HUES64 (cell line): ENCODE measurements at regions not wholly inside any gene's neighbourhood (a gene's known extent, or its start where the extent isn't known, plus 50 kb on each side); places are given as distances from the start of the nearest gene placed in this dataset.
A peak's percentile ranks its signal among the peaks of the same experiment; 100 is the strongest.

Experiments
- H3K27ac ChIP-seq: 2 replicates; pipeline ENCODE4 v1.7.0; 2013; ENCODE audit warnings: low read depth, low read length, inconsistent platforms
- H3K27me3 ChIP-seq: 2 replicates; pipeline ENCODE4 v1.6.1; 2013; ENCODE audit warnings: mild to moderate bottlenecking, low read length; ENCODE audit not compliant: insufficient read depth
- H3K36me3 ChIP-seq: 2 replicates; pipeline ENCODE4 v1.6.1; 2013; ENCODE audit warnings: mild to moderate bottlenecking, low read length; ENCODE audit not compliant: insufficient read depth
- H3K4me1 ChIP-seq: 2 replicates; pipeline ENCODE4 v1.6.1; 2013; ENCODE audit warnings: mild to moderate bottlenecking, low read length, moderate library complexity; ENCODE audit not compliant: insufficient read depth
- H3K4me3 ChIP-seq: 2 replicates; pipeline ENCODE4 v1.5.1; 2013; ENCODE audit warnings: mild to moderate bottlenecking, low read length, moderate library complexity
- H3K9ac ChIP-seq: 2 replicates; pipeline ENCODE4 v1.6.1; 2013; ENCODE audit warnings: mild to moderate bottlenecking, low read depth, low read length
- H3K9me3 ChIP-seq: 2 replicates; pipeline ENCODE4 v1.6.1; 2013; ENCODE audit warnings: low read depth, low read length; ENCODE audit not compliant: insufficient read depth
- WGBS: fragments of 150-250, 120-280 bp; methylation state at CpG from one replicate; pipeline ENCODE4 v1.1.7; 2013; ENCODE audit warnings: missing lambda C conversion rate; 5-methylcytosine and 5-hydroxymethylcytosine counted together

DNA sequence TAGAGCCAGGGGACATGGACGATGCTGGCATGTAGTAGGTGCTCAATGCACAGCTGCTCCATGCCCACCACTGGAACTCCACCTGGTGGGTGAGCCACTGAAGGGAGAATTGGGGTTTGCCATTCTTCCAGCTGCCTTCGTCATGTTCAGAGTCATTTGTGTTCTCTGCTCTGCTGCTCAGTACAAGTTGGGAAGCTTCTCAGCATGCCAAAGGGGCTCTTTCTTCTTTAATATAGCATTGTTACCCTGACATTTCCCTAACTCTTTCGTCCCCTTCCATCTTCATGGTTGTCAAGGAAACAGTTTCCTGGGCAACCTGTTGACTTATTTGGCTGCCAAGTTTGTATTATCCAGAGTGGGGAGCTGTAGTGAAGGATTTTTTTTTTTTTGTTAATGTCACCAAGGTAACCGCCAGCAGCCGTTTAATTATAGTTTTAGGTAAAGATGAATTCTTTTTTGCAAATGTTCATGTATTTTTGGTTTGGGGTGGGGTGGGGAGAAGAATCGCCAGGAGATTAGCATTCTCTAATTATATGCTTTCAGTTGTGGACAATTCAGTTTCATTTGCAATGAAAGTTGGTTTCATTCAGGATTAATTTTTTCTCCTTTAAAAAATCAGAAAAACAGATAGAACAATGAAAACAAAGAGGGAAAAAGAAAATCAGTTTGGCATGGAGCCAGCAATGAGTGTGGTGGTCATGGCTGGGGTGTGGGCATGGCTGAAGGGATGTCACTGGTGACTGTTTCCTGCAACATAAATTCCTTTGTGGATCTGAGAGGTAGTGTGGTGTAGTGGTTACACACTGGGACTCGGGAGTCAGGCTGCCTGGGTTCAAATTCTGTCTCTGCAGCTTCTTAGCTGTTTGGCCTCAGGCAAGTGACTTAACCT lies 73.0 kb upstream of the KCNG1 start:
- Histone ChIP-seq H3K27me3 (no peaks in the 10 kb centered on the region), H3K4me3 (no peak overlapping the region), H3K9ac (no peak overlapping the region), H3K36me3 (no peaks in the 10 kb centered on the region), H3K9me3 (no peaks in the 10 kb centered on the region), H3K4me1 (peaks cover 24% of the 10 kb centered on the region), H3K27ac (no peak overlapping the region)
- WGBS = 83% methylated on average over 7 of the region's 7 CpGs

- H3K27ac ChIP-seq = no peak overlapping the region
- H3K4me1 ChIP-seq = peaks cover 24% of the 10 kb centered on the region
- 74% methylated on average over 4 of the region's 4 CpGs for WGBS
- H3K9me3 ChIP-seq = no peaks in the 10 kb centered on the region
- no peaks in the 10 kb centered on the region for H3K36me3 ChIP-seq
- H3K4me3 ChIP-seq = no peak overlapping the region
- H3K27me3 ChIP-seq = no peaks in the 10 kb centered on the region
- no peak overlapping the region for H3K9ac ChIP-seq
Observed at GRCh38 chr20:51094221-51094620, 71.3 kb upstream of the KCNG1 start.

DNA sequence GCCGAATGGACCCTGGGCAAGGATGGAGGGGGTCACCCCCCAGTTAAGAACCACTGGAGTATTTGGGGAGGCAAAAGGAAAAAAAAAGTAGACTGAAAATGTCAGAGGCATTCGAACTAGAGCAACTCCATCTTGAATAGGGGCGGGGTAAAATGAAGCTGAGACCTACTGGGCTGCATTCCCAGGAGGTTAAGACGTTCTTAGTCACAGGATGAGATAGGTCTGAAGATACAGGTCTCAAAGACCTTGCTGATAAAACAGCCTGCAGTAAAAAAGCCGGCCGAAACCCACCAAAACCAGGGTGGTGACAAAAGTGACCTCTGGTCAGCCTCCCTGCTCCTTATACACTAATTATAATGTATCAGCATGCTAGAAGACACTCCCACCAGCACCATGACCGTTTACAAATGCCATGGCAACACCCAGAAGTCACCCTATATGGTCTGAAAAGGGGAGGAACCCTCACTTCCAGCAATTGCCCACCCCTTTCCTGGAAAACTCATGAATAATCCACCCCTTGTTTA lies 70.4 kb upstream of the KCNG1 start:
- Histone ChIP-seq H3K4me3 (no peak overlapping the region), H3K36me3 (no peaks in the 10 kb centered on the region), H3K4me1 (peaks cover 24% of the 10 kb centered on the region), H3K27ac (peak overlapping the region; percentile 31; the same call in 1 of the 2 replicates), H3K9me3 (no peaks in the 10 kb centered on the region), H3K27me3 (no peaks in the 10 kb centered on the region), H3K9ac (no peak overlapping the region)
- WGBS = 66% methylated on average over 7 of the region's 7 CpGs

DNA sequence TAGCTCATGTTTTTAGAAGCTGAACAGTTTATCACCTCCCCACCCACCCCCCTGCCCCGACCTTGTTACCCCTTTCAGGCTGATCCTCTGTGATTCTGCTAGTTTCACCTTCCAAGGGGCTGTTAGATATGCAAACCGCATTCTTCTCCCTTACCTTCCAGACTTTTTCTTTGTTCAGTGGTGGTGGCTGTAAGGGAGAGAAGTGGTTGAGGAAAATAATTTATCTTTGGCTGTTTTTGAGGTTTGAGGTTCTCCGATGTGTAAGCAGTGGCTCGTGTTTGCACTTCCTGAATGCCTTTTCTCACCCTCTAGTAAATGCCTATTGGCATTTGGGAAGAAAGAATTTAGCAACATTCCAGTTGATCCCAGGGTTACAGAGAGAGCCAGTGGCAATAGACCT lies 69.4 kb upstream of the KCNG1 start:
- Histone ChIP-seq H3K4me3 (peak overlapping the region; percentile 17), H3K36me3 (no peaks in the 10 kb centered on the region), H3K27ac (peak overlapping the region; percentile 31), H3K9me3 (no peaks in the 10 kb centered on the region), H3K9ac (peak overlapping the region; percentile 29; the same call in 1 of the 2 replicates), H3K4me1 (peaks cover 30% of the 10 kb centered on the region), H3K27me3 (no peaks in the 10 kb centered on the region)
- WGBS = 11% methylated on average over 3 of the region's 4 CpGs

DNA sequence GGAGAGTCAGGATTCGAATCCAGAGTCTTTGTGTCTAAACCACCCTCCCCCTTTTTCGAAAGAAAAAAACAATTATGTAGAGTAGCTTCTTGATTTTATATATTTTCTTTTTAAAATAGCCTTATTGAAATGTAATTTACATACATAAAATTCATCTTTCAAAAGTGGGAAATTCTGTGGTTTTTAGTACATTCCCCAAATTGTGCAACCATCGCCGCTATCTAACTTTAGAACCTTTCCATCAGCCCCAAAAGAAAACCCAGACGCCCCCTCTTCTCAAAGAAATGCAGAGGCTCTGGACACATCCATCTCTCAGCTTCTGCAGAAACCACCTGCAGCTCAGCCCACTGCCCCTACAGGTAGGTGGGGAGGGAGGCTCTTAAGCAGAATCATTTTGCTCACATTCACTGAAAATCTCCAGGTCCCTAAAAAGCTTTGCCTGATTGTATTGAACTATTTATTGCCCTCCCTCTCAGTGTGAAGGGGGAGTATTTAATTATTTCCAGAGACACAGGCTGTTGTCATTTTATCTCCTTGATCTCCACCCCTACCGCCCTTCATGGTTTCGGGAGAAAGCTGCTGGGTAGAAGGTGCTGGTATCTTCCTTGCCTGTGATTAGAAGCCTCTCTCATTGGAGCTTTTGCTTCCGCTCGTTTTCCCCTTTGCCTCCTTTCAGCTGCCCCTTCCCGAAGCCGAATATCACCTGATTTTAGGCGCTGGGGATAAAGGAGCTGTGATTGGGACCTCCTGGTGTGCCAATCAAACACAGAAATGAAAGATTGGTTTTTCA lies 68.7 kb upstream of the KCNG1 start:
- H3K4me1 ChIP-seq = peaks cover 35% of the 10 kb centered on the region
- H3K9ac ChIP-seq = peak overlapping the region; percentile 54; the same call in 1 of the 2 replicates
- peak overlapping the region; percentile 44; the same call in 1 of the 2 replicates for H3K27ac ChIP-seq
- no peaks in the 10 kb centered on the region for H3K27me3 ChIP-seq
- peak overlapping the region; percentile 17 for H3K4me3 ChIP-seq
- H3K9me3 ChIP-seq = no peaks in the 10 kb centered on the region
- H3K36me3 ChIP-seq = no peaks in the 10 kb centered on the region
- WGBS = 38% methylated on average over 10 of the region's 12 CpGs

GRCh38 chr20:51089840-51090239 lies 66.9 kb upstream of the KCNG1 start:
- Histone ChIP-seq H3K36me3 (no peaks in the 10 kb centered on the region), H3K9ac (no peak overlapping the region), H3K9me3 (no peaks in the 10 kb centered on the region), H3K27me3 (no peaks in the 10 kb centered on the region), H3K4me1 (peaks cover 36% of the 10 kb centered on the region), H3K27ac (no peak overlapping the region), H3K4me3 (no peak overlapping the region)
- 100% methylated on average over 1 of the region's 1 CpG for WGBS

GRCh38 chr20:51089272-51089781 lies 66.4 kb upstream of the KCNG1 start:
- Histone ChIP-seq H3K27ac (no peak overlapping the region), H3K9ac (no peak overlapping the region), H3K9me3 (no peaks in the 10 kb centered on the region), H3K4me3 (no peak overlapping the region), H3K27me3 (no peaks in the 10 kb centered on the region), H3K4me1 (peaks cover 40% of the 10 kb centered on the region), H3K36me3 (no peaks in the 10 kb centered on the region)
- 88% methylated on average over 8 of the region's 8 CpGs for WGBS

DNA sequence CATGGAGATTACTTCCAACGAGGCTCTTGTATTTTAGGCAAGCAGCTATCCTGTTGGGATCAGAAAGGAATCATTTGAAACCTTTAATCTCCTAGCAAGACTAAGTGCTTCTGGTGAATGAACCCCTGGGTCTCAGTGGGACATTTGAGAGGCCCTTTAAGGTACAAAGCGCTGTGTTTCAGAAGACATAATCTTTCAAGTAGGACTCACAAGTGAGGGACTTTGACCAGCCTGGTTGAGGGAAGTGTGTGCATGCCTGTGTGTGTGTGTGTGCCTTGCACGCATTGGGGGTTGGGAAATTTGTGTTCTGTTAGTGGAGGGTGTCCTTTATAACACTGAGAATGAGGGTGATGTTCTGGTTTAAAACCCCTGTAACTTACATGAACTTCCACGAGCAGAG lies 64.4 kb upstream of the KCNG1 start:
- Histone ChIP-seq H3K9ac (no peak overlapping the region), H3K27me3 (no peaks in the 10 kb centered on the region), H3K4me3 (no peak overlapping the region), H3K27ac (no peak overlapping the region), H3K4me1 (peaks cover 28% of the 10 kb centered on the region), H3K36me3 (no peaks in the 10 kb centered on the region), H3K9me3 (no peaks in the 10 kb centered on the region)
- 70% methylated on average over 4 of the region's 4 CpGs for WGBS

- no peaks in the 10 kb centered on the region for H3K27me3 ChIP-seq
- no peak overlapping the region for H3K27ac ChIP-seq
- H3K4me1 ChIP-seq = peaks cover 16% of the 10 kb centered on the region
- no peak overlapping the region for H3K4me3 ChIP-seq
- H3K9ac ChIP-seq = no peak overlapping the region
- WGBS = 95% methylated on average over 4 of the region's 4 CpGs
- H3K36me3 ChIP-seq = no peaks in the 10 kb centered on the region
- no peaks in the 10 kb centered on the region for H3K9me3 ChIP-seq
Observed at GRCh38 chr20:51085769-51086168, 62.9 kb upstream of the KCNG1 start.

DNA sequence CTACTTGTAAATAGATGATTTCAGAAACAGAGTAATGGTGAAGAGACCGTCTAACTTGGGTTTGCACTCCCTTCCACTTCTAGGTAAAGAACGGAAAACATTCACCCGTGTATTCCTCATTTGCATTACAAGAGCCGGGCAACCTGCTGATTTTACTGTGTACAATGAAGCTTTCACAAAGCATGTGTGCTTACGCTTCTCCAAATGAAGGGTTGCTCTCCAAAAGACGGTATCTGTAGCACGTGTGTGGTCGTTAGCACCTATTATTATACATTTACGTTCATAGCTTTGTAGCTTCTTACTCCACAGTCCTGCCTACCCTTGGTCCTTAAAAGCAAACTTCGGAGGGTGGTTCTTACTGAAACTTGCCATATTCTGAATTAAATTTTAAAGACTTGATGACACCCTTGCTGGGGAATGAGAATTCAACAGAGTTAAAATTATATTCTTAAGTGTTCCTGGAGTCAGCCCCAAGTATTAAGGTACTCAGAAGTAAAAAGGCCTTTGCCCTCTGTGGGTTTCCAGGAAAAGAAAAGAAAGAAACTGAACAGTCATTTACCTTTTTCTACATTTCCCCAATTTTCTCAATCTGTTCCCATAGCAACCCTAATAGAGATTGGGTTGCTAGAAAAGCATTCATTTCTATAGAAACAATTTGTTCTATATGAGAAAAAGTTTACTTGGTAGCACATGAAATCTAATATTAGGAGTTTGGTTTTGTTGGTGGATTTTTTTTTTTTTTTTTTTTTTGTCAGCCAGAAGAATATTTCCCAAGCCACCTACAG lies 61.9 kb upstream of the KCNG1 start:
- H3K27me3 ChIP-seq = no peaks in the 10 kb centered on the region
- no peak overlapping the region for H3K4me3 ChIP-seq
- no peaks in the 10 kb centered on the region for H3K36me3 ChIP-seq
- no peak overlapping the region for H3K27ac ChIP-seq
- peaks cover 16% of the 10 kb centered on the region for H3K4me1 ChIP-seq
- 47% methylated on average over 10 of the region's 10 CpGs for WGBS
- H3K9ac ChIP-seq = no peak overlapping the region
- H3K9me3 ChIP-seq = no peaks in the 10 kb centered on the region
